ENCODE measurements at regions not wholly inside any gene's neighbourhood (a gene's known extent, or its start where the extent isn't known, plus 50 kb on each side); places are given as distances from the start of the nearest gene placed in this dataset.

GRCh38 chr7:91526404-91526803, 262.2 kb downstream of the FZD1 start:
- no peak for TF ChIP-seq CTCF (IDR thresholded peaks at IDR 0.05)
- no peak for TF ChIP-seq ZFX (IDR thresholded peaks at IDR 0.05; ENCODE audit: borderline replicate concordance)
- H3K27ac ChIP-seq, result no peak overlapping the region

GRCh38 chr7:91527460-91527859, 263.2 kb downstream of the FZD1 start:
- TF ChIP-seq CTCF (IDR thresholded peaks at IDR 0.05), result no peak
- H3K27ac ChIP-seq, result no peak overlapping the region

- H3K27ac ChIP-seq, result no peak overlapping the region
- TF ChIP-seq ZFX (IDR thresholded peaks at IDR 0.05; ENCODE audit: borderline replicate concordance) (no peak), CTCF (IDR thresholded peaks at IDR 0.05) (no peak)
These were observed 269.8 kb downstream of the FZD1 start for GRCh38 chr7:91533996-91534395.

- H3K27ac ChIP-seq, result no peak overlapping the region
- TF ChIP-seq CTCF (IDR thresholded peaks at IDR 0.05), result no peak
- TF ChIP-seq ZFX (IDR thresholded peaks at IDR 0.05; ENCODE audit: borderline replicate concordance), result no peak
These were observed 273.3 kb downstream of the FZD1 start for GRCh38 chr7:91537260-91538152.

- H3K27ac ChIP-seq, result no peak overlapping the region
- TF ChIP-seq ZFX (IDR thresholded peaks at IDR 0.05; ENCODE audit: borderline replicate concordance) (no peak), CTCF (IDR thresholded peaks at IDR 0.05) (no peak)
These were observed 277.4 kb downstream of the FZD1 start for GRCh38 chr7:91541641-91542040.

GRCh38 chr7:91543646-91544045, 279.4 kb downstream of the FZD1 start:
- H3K27ac ChIP-seq, result no peak overlapping the region
- no peak for TF ChIP-seq CTCF (IDR thresholded peaks at IDR 0.05)
- TF ChIP-seq ZFX (IDR thresholded peaks at IDR 0.05; ENCODE audit: borderline replicate concordance), result no peak

GRCh38 chr7:91549878-91550277, 285.6 kb downstream of the FZD1 start:
- no peak for TF ChIP-seq CTCF (IDR thresholded peaks at IDR 0.05)
- no peak for TF ChIP-seq ZFX (IDR thresholded peaks at IDR 0.05; ENCODE audit: borderline replicate concordance)
- H3K27ac ChIP-seq, result no peak overlapping the region

Measured in 22Rv1 (cell line).